Forelimb muscle (tissue), 1 donor: ENCODE measurements at regions not wholly inside any gene's neighbourhood (a gene's known extent, or its start where the extent isn't known, plus 50 kb on each side); places are given as distances from the start of the nearest gene placed in this dataset.
"Not testable (repeated sequence)": the region's sequence is repeated elsewhere in the genome, so short reads cannot be mapped to it uniquely, and the experiment has no call there.

Source experiments
- DNase-seq: peaks from one replicate; pipeline ENCODE4 v3.0.0-alpha.2; 2013; ENCODE audit warnings: low read depth

DNA sequence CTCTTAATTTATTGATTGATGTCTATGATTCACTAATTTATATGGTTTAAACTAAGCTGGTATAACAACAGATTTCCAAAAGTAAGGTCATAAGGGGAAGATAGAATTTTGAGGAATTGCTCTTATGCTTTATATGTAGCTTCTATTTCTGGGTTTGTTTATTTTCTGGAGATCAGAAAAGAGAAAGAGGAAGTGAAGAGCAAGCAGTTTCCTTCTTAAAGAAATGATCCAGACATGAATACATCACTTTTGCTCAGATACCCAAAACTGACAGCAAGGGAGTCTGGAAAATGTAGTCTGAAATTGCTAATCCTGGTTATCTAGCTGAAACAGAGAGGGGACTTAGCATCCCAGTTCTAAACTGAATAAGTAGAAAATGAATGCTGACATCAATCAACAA, 912.5 kb upstream of the CRIM1 start:
- no peak for DNase-seq

DNA sequence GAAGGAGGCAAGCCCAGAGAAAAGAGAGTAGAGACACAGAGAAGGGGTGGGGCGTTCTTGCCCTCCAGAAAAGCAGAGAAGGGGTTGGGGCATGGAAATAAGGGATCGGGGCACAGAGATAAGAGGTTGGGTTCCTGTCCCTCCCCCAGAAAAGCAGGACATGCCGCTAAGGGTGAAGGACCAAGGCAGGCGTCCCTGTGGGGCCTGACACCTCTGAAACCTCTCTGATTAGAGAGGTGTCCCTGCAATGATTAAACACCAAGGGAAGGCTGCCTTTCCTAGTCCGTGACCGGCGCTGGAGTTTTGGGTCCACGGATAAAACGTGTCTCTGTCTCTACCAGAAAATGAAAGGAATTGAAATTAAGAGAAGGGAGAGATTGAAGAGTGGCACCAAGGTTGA, 914.0 kb upstream of the CRIM1 start:
- not testable (repeated sequence) for DNase-seq

DNA sequence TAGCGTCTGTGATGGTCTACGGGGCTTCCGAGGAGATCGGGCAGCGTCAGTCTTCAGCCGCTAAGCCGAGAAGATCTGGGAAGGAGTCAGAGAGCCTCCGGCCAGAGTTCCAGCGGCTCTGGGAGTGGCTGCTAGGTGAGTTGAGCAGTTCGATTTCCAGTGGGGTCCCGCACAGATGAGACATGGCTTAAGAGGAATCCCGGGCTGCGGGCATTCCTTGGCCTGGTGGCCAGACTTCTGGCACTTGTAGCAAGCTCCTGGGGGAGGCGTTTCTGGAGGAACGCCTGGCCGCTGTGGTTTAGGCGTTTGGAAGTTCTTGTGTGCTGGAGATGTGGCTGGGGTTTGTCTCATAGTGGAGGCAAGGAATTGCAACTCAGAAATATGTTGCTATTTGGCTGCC, 915.3 kb upstream of the CRIM1 start:
- not testable (repeated sequence) for DNase-seq

- DNase-seq = not testable (repeated sequence)
Observed at GRCh38 chr2:35436893-35437292, 918.7 kb upstream of the CRIM1 start.

DNA sequence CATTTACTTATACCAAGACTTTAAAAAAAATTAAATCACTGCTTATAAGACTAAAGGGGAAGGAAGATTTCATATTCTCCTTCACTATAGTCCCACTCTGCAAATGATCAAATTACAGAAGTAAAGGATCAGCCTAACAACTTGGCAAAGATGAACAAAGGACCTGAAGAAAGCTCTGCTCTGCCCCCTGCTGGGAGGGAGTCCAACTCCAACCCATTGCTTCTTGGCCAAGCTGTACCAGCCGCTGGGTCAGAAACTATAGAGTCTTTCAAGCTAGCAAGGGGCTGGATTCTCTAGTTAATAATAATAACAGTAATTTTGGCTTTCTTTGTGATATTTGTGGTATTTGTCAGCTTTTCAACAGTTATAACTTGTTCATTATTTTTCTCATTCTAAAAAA, 927.0 kb upstream of the CRIM1 start:
- DNase-seq = no peak

- DNase-seq = no peak
Observed at GRCh38 chr2:35421485-35421884, 934.1 kb upstream of the CRIM1 start.

DNA sequence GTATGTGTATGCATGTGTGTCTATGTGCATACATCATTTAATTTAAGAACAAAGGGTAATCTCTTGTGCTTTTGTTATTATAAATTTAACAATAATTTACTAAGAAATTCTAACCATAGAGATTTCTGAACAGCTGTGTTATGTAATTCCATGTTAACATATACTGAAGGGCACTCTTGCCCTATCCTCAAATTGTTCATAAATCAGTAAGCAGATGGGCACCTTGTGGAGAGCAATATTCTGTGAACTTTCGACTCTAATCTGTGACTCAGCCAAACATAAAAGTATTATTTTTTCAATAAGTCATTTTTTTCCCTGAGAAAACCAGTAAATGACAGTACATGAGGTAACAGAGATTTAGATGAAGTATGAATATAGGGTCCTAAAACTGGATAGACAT, 938.3 kb upstream of the CRIM1 start:
- no peak for DNase-seq

- DNase-seq = peak; percentile 20
Observed at GRCh38 chr2:35416391-35417140, 939.0 kb upstream of the CRIM1 start.

DNA sequence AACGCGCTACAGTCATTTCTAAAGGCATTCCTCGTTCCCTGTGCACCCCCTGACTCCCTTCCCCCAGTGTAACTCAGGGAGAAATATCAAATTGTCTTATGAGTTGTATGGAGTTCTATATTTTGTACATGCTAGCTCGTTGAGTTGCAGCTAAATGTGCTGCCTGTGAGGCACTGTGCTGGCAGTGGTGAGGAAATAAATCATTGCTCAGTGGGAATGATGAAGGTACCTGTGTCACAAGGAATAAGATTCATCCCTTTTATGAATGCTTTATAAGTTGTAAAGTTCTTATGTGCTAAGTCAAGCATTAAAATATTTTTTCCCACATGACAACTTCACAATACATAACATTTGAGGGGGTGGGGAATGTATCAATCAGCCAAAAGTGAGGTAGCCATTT, 939.6 kb upstream of the CRIM1 start:
- no peak for DNase-seq

DNA sequence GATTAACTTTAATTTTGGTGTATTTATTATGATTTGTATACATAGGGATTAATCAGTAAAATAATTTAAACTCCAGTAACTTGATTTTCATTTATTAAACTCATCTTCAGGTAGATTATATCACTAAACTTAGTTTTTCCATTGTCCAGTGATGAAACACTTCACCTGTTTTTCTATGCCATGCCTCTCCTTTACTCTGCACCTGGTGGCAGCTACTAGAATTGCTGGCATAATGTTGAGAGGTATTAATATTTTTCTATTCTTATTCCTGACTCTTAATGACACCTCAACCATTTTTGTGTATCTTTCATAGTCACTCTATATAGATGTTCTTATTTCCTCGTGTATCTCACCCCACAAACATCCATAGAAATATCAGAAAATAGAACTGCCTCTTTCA, 940.3 kb upstream of the CRIM1 start:
- no peak for DNase-seq

DNA sequence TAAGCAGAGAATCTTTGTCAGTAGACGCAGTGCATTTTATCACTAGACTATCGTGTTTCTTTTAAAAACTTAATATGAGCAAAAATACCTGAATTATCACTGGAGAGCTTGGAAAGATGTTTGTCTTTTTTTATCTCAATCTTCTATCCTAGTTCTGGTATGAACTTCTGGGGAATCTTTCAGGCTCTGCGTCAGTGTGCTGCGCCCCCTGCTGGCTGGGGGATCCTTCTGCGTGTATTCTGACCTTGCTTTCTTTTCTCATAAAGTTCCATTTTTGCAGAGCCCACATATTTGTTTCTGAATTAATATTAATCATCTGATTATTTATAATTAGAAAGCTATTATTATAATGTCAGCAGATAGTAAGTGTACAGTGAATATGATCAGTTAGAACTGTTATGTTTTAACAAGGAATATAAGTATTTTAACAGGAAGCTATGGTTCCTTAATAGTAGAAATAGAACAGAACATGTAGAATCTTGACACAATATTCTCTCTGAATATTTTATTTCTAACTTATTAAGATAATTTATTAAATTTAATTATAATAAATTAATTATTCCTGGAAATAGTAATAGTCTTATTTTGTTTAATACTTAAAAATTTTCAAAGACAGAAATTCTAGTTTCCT, 945.0 kb upstream of the CRIM1 start:
- DNase-seq = no peak

DNA sequence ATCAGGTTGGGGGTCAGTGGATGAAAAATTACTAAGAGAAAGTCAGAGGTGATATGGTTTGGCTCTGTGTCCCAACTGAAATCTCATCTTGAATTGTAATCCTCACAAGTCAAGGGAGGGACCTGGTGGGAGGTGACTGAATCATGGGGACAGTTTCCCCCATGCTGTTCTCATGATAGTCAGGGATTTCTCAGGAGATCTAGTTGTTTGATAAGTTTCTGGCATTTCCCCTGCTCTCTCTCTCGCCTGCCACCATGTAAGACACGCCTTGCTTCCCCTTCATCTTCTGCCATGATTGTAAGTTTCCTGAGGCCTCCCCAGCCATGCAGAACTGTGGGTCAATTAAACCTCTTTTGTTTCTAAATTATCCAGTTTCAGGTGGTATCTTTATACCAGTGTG, 945.8 kb upstream of the CRIM1 start:
- DNase-seq = no peak

DNA sequence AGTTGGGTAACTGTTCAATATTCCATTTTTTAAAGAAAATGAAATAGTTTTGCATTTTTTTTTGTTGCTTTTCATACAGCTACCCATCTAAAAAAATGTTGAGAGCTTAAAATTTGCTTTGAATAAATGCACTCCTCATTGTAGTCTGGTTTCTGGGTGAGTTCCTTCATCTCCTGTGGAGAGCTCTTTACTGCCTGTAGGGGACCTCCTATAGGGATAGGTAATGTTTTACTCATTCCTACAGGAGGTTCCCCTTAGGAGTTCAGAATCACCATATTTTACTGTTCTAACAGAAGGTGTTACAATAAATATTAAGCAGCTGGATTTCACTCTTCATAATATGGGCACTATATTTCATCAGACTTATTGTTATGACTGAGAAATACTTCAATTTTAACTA, 947.3 kb upstream of the CRIM1 start:
- DNase-seq = no peak

DNA sequence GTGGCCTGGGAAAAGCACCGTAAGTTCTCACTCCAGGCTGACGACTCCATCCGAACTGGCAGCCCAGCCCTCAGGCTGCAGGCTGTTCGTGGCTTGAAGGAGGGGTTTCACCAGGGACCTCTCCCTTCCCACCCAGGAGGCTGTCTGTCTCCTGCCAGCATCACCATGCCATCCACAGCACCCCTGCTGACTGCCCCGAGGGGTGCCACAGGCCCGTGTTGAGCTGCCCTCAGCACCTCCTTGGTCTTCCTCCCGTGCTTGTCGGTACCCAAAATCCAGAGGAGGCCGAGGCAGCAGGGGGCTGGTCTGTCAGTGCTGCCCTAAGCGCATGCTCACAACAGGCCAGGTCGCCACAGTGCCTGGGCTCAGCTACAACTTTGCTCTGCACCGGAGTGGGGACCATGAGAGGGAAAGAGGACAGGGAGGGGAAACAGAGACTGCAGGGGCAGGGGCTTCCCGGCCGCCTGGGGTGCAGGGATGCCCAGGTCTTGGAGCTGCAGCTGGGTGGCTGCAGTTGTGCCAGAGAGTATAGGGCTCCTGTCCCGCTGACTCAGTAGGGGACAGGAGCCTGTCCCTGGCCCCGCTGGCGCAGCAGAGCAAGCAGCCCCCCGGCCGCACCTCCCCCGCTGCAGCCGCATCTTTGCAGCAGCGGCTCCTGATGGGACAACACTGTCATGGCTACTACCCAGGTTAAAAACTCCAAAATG, 963.7 kb upstream of the CRIM1 start:
- DNase-seq = no peak

DNA sequence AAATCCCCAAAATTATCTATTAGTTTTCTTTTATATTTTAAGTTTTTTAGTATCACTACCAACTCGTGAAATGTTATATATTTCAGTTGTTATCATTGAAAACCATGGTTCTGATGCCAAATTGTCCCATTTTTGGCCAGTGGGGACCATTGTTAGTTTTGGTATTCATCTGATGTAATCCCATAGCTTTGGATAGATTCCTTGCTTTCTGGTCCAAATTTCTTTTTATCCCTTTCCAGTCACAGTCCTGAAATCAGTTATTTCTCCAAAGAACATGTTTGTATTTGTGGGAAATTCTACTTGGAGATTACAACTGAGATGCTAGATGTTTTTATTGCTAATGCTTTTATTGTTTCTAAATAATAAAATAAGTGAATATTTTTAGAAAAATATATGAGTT, 976.8 kb upstream of the CRIM1 start:
- DNase-seq = peak; percentile 1

- DNase-seq = no peak
Observed at GRCh38 chr2:35374845-35375244, 980.7 kb upstream of the CRIM1 start.

- no peak for DNase-seq
Observed at GRCh38 chr2:35365859-35366258, 989.7 kb upstream of the CRIM1 start.

DNA sequence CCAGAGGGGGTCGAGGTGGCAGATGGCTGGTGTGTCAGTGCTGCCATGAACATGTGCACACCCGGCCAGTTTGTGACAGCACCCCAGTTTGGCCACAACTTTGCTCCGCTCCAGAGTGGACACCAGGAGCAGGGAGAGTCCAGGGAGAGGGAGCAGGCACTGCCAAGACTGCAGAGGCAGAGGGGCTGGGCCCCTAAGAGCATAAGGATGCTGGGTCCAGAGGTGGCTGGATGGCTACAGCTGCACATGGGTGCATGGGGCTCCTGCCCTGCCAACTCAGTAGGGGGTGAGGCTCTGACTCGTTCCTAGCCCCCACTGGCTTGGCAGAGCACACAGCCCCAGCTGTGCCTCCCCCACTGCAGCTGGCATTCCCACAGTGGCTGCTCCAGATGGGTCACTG, 999.2 kb upstream of the CRIM1 start:
- DNase-seq = no peak

GRCh38 chr2:35355056-35355455, 1000.5 kb upstream of the CRIM1 start:
- DNase-seq = no peak

- no peak for DNase-seq
Observed at GRCh38 chr2:35347561-35347960, 1008.0 kb upstream of the CRIM1 start.

GRCh38 chr2:35343135-35343534, 1012.4 kb upstream of the CRIM1 start:
- DNase-seq = no peak

DNA sequence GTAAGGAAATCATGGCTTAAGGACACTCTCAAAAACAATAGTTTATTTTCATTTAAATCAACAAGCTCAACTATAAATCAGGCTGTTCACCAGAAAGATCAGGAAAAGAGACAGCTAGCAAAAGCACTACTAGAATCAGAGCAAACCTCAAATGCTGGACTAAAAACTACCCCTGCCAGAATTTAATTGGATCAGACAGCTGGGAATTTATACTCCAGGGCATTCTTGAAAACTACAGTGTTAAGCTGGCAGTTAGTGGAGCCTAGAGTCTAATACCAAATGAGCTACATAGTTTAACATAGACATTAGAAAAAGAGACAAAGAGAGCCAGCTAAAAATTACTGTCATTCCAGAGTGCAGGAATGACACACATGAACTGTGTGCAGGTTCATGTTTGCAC, 1016.4 kb upstream of the CRIM1 start:
- DNase-seq = no peak

DNA sequence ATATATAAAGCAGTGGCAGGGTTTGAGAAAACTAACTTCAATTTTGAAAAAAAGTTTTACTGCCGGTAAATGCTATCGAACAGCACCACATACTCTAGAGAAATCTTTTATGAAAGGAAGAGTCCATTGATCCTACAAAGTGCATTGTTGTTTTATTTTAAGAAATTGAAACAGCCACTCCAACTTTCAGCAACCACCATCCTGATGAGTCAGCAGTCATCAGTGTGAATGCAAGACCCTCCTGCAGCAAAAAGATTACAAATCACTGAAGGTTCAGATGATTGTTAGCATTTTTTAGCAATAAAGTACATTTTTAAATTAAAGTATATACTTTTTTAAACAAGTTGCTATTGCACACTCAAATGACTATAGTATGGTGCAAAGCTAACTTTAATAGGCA, 1017.7 kb upstream of the CRIM1 start:
- DNase-seq = no peak
